Amniotic stem cell (primary cell): ENCODE measurements at regions not wholly inside any gene's neighbourhood (a gene's known extent, or its start where the extent isn't known, plus 50 kb on each side); places are given as distances from the start of the nearest gene placed in this dataset.
"Not testable (repeated sequence)": the region's sequence is repeated elsewhere in the genome, so short reads cannot be mapped to it uniquely, and the experiment has no call there.

Experiments
- DNase-seq: peaks from one replicate; lab custom pipeline; 2025; lab: John Stamatoyannopoulos, UW

DNA sequence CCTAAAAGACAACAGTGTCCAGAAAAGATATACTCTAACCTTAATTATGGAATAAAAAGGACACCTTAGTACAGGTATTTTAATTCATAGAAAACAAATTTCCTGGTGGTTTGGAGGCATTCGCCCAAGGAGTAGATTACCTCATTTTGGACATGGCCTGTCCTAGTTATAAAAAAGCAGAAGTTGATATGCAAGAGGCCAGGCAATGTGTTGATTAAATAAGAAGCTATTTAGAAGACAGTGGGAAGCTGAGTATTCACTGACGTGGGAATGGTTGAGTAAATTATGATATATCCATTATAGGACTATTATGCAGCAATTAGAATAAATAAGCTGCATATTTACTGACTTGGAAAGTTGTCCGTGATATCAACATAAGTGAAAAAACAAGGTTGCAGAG lies 314.9 kb downstream of the ALDH8A1 start:
- DNase-seq, result no peak

DNA sequence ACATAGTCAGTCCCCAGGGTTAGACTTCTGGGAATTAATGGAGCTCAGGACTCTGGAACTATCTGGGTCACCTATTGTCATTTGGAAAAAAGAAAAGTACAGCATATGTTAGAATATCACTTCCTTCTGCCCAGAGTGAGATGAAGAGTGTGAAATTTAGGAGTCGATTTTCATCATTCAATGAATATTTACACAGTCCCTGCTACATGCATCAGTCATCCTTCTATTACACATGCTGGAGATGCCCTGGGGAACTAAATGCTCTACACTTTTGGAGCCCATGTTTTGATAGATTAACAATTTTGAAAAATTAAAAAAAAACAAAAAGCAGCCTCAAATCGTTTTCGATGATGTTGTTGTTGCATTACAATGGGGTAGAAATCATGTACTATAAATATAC lies 315.4 kb downstream of the ALDH8A1 start:
- DNase-seq, result no peak

DNA sequence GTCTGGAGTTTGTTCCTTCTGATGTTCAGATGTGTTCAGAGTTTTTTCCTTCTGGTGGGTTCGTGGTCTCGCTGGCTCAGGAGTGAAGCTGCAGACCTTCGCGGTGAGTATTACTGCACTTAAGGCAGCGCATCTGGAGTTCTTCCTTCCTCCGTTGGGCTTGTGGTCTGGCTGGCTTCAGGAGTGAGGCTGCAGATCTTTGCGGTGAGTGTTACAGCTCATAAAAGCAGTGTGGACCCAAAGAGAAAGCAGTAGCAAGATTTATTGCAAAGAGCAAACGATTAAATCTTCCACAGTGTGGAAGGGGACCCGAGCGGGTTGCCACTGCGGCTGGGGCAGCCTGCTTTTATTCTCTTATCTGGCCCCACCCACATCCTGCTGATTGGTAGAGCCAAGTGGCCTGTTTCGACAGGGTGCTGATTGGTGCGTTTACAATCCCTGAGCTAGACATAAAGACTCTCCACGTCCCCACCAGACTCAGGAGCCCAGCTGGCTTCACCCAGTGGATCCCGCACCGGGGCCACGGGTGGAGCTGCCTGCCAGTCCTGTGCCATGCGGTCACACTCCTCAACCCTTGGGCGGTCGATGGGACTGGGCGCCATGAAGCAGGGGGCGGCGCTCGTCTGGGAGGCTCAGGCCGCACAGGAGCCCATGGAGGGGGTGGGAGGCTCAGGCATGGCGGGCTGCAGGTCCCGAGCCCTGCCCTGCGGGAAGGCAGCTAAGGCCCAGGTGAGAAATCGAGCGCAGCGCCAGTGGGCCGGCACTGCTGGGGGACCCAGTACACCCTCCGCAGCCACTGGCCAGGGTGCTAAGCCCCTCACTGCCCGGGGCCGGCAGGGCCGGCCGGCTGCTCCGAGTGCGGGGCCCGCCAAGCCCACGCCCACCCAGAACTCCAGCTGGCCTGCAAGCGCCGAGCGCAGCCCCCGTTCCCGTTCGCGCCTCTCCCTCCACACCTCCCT lies 315.3 kb upstream of the SGK1 start:
- DNase-seq, result not testable (repeated sequence)

DNA sequence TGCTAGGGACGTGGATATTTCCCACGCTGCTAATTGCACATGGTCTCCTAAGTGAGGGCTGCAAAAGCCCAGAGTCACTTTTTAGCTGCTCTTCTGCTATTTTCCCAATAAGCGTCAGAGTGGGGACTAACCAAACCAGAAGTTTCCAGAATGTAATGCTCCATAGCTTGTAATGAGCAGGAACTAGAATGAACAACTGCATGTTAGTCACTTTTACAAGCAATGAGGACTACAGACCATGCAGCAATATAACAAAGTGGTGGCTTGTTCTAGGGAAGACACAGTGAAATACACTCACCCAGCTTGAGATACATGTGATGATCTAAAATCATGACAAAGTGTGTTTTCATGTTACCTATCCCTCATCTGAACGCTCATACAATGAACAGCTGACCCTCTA lies 314.1 kb upstream of the SGK1 start:
- DNase-seq, result no peak

DNA sequence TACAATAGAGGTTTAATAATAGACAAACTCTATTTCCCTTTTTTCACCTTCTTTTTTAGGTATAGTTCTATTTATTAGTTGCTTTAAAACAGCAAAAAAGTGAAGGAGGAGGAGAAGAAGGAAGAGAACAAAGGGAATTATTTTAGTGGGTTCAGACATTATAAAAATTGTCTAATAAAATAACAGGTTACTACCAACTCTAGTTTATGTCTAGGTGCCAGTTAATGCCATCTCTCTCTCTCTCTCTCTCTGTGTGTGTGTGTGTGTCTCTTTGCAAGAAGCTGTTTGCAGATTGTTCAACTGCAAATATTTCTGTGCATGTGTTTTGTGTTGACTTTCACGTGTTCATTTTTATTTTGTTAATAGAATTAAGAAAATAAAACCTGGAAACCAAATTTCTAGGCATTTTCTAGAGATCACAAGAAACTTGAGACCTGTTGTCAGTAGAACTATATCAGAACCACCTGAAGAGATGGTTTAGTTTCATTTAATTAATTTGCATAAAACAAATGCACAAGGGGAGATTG lies 313.5 kb upstream of the SGK1 start:
- DNase-seq, result no peak

DNA sequence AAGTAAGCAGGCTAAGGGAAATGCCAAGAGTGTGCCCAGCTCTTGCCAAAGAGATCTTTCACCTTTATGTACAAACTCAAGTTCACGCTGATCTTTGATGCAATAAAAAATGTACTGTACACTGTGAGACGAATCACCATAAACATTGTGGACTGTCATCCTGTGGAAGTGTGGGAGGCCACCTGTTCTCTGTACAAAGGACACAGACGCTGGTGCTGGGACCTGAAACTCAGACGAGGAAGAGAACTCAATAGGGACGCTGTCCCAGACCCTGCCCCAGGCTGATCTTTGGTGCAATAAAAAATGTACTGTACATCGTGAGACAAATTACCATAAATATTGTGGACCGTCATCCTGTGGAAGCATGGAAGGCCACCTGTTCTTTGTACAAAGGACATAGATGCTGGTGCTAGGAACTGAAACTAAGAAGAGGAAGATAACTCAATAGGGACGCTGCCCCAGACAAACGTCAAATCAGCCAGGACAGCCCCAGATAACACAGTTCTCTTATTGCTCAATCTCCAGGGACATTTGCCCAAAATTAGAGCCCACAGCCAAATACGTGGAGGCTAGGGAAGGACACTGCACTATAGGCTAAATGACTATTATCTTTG lies 312.7 kb upstream of the SGK1 start:
- no peak for DNase-seq

DNA sequence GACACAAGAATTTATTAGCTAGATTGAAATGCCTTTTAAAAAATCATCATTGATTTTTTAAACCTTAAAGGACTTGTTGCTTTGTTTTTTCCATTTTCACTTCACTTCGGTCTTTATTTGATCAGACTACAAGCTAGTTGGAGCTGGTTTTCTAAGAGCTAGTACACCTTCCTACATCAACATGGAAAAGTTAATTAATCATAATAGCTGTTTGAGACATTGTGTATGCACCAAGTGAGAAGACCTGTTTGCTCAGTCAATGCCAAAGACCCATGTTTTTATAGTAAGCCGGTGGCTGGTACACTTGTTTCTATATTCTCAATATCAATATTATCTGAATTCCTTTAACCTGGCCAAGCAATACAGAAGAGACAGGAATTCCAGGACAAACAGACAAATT lies 310.2 kb upstream of the SGK1 start:
- DNase-seq, result no peak

DNA sequence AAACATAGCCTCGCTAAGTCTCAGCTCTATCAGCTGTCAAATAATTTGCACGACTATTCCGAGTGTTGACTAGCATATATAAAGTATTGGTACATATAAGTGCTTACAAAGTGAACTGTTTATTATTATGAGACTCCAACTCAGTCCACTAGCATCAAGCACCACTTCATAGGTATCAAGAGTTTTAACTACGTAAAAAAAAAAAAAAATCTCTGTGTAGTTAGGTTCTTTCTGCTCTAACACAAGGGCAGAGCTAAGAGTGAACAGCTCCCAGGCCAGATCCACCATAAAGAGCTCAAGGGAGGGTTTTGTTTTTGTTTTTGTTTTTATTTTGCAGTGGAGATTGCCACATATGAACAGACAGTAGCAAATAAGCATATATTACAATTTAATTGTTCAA lies 309.8 kb upstream of the SGK1 start:
- no peak for DNase-seq

DNA sequence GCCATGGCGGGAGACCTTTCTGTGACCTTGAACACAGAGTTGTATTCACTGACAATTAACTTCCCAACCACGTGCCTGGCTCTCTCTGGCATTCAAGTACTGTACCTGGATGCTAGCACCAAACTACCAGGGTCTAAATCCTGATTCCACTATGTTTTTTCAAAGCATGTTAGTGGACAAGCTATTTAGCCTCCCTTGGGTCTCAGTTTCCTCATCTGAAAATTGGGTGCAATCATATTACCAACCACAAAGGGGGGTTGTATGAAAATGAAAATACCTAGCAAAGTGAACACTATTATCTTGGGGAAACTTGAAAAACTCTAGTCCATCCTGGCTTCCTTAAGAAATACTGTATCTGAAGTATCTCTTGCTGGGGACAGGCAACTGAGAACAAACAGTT lies 308.7 kb upstream of the SGK1 start:
- no peak for DNase-seq

DNA sequence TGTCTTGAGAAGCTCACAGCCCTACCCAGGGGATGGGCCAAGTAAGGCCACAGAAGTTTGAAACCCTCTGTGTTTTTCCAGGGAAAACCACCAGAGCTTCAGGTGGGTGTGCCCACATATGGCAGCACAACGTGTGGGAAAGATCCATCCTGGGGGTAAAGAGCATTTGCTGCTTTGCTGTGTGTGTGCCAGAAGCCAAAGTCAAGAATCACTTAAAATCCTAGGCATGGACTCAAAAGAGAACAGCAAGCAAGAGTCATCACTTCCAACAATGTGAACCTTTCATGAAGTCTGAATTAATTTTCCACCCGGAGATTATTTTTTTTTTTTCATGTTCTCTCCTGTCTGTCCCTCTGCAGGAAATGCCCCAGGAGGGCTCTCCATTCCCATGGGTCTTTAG lies 308.2 kb upstream of the SGK1 start:
- no peak for DNase-seq

DNA sequence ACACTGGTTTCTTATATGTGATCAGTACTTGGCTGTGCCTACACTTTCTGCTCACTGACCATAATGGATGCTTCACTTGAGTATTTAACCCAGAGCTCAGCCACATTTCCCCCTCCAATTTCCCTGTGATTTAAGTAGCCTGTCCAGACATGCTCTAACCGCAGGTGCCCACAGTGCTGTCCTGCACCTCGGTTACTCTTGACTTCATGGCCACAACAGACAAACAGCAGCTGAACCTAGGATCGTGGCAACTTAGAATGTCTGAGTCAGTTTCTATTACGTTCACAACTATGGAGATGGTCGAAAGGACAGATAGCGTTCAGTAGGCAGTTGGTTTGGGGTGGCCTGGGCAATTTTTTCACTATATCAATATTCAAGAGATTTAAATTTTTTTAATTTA lies 306.9 kb upstream of the SGK1 start:
- DNase-seq, result no peak

DNA sequence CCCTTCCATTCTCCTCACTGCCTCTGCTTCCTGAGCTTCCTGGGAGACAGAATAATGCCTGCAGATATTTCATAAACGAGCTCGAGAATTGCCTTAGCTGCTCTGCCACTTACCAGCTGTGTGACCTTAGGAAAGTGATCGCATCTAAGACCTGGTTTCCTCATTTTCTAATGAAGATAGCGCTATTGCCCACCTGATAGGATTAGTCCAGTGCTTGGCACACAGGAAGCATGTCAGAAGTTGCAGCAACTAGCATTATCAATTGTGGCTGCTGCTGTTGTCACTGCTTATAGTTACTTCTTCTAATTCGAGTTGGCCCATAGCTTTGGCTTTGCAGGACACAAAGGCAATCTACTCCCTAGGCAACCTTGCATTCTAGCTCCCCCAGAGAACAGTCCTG lies 305.5 kb upstream of the SGK1 start:
- DNase-seq, result no peak

DNA sequence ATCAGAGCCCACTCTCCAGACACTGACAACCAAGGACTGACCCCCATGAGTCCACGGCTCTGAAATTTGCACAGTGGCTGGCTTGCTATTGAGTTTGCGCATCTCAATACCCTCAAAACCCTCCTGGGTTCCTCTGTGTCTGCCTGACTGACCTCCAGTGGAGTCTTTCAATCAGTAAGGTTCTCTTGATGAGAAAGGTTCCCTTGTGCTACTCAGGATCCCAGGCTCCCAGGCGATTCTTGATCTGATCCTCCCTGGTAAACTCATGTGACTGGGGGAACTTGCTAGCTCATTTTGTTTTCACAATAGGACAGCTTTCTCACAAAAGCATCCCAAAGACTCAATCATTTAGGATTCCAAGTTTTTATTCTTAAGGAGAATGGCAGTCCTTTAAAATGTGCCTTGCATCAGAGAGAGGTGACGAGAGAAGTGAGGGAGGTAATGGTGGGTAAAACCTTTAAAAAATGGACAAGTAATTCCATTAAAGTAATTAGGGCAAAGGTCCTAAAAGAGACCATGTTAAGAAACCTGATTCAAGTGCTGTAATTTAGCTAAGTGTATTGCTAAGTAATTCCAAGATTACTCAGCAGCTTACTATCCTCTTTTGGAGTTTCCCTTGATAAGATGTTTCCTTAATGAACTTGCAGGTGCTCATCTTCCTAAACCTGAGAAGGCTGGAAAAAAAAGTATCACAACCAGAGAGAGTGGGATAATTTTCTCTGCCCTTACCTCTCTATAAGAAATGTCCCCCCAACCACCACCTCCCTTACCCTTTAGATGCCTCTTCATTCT lies 304.7 kb upstream of the SGK1 start:
- DNase-seq, result no peak

DNA sequence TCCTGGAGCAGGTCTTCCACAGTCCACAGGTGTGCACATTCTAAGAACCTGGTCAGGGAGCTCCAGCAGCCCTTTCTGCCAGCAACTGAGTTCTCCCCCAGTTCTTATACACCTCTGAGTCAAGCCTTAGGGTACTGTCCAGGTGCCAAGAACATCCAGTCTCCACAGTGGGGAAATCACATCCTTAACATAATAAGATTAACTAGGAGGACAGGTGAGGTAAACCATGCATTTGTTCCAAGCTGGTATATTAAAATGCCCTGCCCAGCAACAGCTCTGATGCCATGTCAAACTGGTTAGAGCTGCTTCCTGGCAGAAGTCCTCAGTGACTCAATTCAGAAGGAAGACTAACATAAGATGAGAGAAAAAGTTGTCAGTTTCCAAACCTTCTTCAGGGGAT lies 303.9 kb upstream of the SGK1 start:
- no peak for DNase-seq

DNA sequence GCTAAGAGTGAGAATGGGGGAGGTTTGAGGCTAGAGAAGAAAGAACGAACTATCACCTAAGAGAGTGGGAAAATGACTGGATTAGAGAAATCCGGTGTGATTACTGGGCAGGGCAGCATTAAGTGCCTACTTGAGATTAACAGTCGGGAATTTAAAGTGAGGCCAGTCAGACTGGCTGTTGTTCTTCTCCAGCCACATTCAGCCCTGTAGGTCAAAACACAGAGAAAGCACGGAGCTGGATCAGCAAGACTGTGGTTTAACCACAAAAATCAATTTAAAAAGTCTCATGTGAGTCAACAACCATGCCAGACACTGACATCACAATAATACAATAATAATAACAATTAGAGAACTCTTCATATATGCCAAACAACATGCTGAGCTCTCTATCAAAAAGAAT lies 301.9 kb upstream of the SGK1 start:
- no peak for DNase-seq

DNA sequence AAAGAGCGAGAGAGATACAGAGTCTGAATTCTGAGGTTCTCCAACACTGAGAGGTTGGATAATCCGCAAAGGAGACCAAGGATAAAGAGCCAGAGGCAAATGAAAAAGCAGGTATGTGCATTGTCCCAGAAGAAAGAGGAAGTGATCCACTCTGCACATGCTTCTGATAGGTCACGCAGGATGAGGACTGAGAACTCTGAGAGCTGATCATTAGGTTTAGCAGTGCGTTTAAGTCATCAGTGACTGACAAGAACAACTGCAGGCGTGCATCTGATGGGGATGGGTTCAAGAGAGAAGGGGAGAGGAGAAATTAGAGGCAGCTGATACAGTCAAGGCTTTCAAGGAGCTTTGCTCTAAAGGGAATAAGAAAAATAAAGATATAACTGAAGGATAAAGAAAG lies 301.2 kb upstream of the SGK1 start:
- no peak for DNase-seq

DNA sequence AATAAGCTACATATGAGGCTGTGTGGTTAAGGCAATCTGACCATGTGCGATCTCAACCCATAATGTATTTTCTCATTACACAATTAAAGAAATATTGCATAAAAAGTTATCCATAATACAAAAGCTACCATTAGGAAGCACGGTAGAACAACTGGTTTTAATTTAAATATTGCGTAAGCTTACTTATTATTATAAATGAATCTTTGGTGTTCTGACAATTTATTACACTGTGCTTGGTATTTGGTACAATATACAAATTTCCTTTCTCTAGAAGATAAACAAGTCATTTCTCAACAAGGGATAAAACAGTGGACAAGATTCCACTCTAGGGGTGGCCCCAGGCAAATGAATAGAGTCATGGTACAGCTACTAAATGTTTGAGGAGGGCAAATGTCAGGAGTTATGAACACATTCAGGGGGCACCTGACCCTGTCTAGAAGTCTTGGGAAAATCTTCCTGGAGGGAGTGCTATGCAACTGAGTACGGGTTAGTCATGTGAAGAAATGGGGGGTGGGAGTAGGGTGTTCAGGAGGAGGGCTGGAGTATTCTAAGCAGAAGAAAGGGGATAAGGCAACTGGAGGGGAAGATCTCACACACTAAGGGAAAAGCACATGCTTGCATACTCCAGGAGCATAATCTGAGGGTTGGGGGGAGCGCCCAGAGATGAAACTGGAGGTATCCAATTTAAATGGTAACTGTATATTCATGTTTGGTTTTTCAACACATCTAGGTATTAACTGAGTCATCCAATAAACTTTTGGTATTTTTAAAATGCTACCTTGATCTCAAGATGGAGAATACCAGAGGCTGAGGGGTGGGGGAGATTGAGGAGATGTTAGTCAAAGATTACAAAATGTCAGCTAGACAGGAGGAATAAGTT lies 296.9 kb upstream of the SGK1 start:
- DNase-seq, result no peak

DNA sequence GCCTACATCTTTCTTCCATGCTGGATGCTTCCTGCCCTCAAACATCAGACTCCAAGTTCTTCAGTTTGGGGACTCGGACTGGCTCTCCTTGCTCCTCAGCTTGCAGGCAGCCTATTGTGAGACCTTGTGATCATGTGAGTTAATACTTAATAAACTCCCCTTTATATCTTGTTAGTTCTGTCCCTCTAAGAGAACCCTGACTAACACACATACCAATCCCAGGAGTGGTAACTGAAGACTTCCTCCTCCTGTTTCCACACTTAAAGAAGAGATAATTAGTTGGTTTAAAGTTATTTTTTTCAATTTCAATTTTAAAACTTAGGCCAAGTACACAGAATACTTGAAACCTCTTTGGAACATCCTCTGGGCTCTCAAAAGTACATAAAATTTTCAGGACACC lies 294.2 kb upstream of the SGK1 start:
- not testable (repeated sequence) for DNase-seq

DNA sequence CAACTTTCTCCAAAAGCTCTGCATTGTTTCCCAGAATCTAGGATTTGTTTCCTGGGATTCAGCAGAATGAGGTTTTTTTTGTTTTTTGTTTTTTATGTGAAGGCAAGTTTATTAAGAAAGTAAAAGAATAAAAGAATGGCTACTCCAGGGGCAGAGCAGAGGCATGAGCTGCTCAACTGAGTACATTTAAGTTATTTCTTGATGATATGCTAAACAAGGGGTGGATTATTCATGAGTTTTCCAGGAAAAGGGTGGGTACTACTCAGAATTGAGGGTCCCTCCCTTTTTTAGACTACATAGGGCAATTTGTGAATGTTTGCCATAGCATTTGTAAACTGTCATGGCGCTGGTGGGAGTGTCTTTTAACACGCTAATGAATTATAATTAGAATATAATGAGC lies 292.5 kb upstream of the SGK1 start:
- no peak for DNase-seq

DNA sequence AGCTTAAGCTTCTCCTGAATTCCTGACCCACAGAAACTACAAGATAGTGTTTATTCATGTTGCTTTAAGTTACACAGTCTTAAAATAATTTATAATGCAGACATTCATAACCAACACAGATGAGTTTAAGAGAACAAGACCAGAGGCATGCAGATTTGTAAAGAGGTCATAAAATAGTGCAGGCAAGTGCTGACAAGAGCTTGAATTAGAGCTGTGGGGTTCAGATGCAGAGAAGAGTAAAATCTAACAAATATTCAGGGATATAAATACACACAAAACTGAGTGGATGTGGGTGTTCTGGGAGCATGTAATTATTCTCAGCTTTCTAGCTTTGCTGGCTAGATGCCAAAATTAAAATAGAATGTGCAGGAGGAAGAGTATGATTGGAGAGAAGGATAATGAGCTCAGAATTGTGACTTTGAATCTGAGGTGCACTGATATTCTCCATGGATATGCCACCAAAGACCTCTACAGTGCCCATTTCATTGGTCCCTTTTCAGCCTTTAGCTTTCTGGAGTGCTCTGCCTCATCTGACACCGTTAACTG lies 291.9 kb upstream of the SGK1 start:
- DNase-seq, result no peak

DNA sequence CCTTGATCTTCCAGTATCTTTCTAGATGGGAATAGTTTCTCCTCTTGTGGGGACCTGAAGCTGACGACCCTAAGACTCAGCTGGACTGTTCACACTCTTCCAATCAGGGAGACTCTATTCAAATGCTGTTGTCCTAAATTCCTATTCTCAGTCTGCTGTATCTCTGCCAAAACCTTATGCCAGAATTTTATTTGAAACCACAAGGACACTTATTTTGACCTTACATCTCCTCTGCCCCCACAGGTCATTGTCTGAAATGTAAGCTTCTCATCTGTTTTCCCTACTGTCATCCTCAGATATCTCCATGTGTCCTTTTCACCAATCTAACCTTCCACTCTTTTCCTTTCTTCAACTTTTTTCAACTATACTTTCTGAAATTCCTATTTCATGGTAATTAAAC lies 289.5 kb upstream of the SGK1 start:
- no peak for DNase-seq
